ENCODE measurements at regions not wholly inside any gene's neighbourhood (a gene's known extent, or its start where the extent isn't known, plus 50 kb on each side); places are given as distances from the start of the nearest gene placed in this dataset.

DNA sequence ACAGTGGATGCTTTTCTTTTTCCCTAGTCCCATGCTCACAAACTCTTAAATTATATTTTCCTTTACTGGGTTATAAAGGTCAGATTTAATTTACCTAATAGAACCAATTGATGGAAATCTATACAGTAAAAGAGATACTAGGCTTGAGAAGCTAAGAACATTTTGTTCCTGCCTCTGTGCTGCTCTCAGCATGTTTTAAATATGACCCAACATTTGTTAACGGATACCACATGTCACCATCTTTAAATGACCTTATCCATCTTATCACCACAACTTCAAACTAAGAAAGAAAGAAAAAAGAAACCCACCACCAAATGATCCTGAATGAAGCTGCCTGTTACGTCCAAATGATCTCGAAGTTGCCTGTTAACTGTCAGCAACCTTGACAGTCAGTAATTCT lies 334.7 kb upstream of the ZNF608 start:
- Histone ChIP-seq H3K36me3 (replicated peaks in 1 of 2; ENCODE audit: control insufficient read depth in 1 of 2, insufficient read depth in 2 of 2, low read length in 2 of 2) (no peaks in the 10 kb centered on the region), H3K27me3 (ENCODE audit: control insufficient read depth in 1 of 2, insufficient read depth in 2 of 2, low read length in 2 of 2) (no peaks in the 10 kb centered on the region), H3K4me3 (replicated peaks in 1 of 3; ENCODE audit: insufficient read depth in 1 of 3, low read depth in 2 of 3, low read length in 3 of 3) (no peak overlapping the region), H2AFZ (ENCODE audit: low read length) (no peak overlapping the region), H3K9ac (ENCODE audit: insufficient read depth, low read depth, low read length) (no peak overlapping the region), H3K4me1 (ENCODE audit: insufficient read depth, low read length) (no peaks in the 10 kb centered on the region), H3K27ac (ENCODE audit: extremely low read length, insufficient read depth, low read length) (no peak overlapping the region), H3K79me2 (ENCODE audit: insufficient read depth, low read length) (no peaks in the 10 kb centered on the region), H3K9me3 (ENCODE audit: low read length) (peaks cover under 1% of the 10 kb centered on the region; the same call in 1 of the 2 replicates), H4K20me1 (ENCODE audit: insufficient read depth, low read length) (no peaks in the 10 kb centered on the region), H3K4me2 (ENCODE audit: low read depth, low read length) (no peak overlapping the region)
- WGBS (ENCODE audit: low lambda C conversion rate): 8% methylated on average over 3 of the region's 3 CpGs
- BruUV-seq (replicated peaks): no TSS peak
- CTCF ChIA-PET (ENCODE audit: low intra/inter-chr PET ratio, low total read pairs): no interaction called here
- DNase-seq (ENCODE audit: low spot score) (no peak), FAIRE-seq (no peak), ATAC-seq (no peak)
- POLR2A ChIA-PET: no interaction called here
- in situ Hi-C loops (cut with HindIII; ENCODE audit: extremely low pct_ligation_motif_present, low pct_unique_long_range_greater_than_20kb): no loop called here
- intact Hi-C loops (cut with micrococcal nuclease; ENCODE audit: unreplicated experiment): no loop called here
- TF ChIP-seq, protein P1, sequence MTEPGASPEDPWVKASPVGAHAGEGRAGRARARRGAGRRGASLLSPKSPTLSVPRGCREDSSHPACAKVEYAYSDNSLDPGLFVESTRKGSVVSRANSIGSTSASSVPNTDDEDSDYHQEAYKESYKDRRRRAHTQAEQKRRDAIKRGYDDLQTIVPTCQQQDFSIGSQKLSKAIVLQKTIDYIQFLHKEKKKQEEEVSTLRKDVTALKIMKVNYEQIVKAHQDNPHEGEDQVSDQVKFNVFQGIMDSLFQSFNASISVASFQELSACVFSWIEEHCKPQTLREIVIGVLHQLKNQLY (CRISPR knock-in tag; IDR thresholded peaks at IDR 0.05): no peak
- TF ChIP-seq KAT7 (CRISPR knock-in tag; IDR thresholded peaks at IDR 0.05; ENCODE audit: borderline replicate concordance) (no peak), ZNF431 (CRISPR knock-in tag; IDR thresholded peaks at IDR 0.05; ENCODE audit: borderline replicate concordance, low read depth) (no peak), ZFAT (CRISPR knock-in tag; conservative IDR thresholded peaks at IDR 0.05) (no peak), SNRNP70 (IDR thresholded peaks at IDR 0.05; ENCODE audit: low read depth, low read length) (no peak), RFX1 (IDR thresholded peaks at IDR 0.05) (no peak), NCOR1 (IDR thresholded peaks at IDR 0.05; ENCODE audit: borderline replicate concordance, low read length) (no peak), GABPB1 (CRISPR knock-in tag; IDR thresholded peaks at IDR 0.05) (no peak), ZNF709 (CRISPR knock-in tag; IDR thresholded peaks at IDR 0.05) (no peak), ZFX (CRISPR knock-in tag; IDR thresholded peaks at IDR 0.05; ENCODE audit: low read depth) (no peak)
- TF ChIP-seq, protein P2, sequence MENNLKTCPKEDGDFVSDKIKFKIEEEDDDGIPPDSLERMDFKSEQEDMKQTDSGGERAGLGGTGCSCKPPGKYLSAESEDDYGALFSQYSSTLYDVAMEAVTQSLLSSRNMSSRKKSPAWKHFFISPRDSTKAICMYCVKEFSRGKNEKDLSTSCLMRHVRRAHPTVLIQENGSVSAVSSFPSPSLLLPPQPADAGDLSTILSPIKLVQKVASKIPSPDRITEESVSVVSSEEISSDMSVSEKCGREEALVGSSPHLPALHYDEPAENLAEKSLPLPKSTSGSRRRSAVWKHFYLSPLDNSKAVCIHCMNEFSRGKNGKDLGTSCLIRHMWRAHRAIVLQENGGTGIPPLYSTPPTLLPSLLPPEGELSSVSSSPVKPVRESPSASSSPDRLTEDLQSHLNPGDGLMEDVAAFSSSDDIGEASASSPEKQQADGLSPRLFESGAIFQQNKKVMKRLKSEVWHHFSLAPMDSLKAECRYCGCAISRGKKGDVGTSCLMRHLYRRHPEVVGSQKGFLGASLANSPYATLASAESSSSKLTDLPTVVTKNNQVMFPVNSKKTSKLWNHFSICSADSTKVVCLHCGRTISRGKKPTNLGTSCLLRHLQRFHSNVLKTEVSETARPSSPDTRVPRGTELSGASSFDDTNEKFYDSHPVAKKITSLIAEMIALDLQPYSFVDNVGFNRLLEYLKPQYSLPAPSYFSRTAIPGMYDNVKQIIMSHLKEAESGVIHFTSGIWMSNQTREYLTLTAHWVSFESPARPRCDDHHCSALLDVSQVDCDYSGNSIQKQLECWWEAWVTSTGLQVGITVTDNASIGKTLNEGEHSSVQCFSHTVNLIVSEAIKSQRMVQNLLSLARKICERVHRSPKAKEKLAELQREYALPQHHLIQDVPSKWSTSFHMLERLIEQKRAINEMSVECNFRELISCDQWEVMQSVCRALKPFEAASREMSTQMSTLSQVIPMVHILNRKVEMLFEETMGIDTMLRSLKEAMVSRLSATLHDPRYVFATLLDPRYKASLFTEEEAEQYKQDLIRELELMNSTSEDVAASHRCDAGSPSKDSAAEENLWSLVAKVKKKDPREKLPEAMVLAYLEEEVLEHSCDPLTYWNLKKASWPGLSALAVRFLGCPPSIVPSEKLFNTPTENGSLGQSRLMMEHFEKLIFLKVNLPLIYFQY (CRISPR knock-in tag; IDR thresholded peaks at IDR 0.05; ENCODE audit: borderline replicate concordance): no peak
- TF ChIP-seq, protein P3, sequence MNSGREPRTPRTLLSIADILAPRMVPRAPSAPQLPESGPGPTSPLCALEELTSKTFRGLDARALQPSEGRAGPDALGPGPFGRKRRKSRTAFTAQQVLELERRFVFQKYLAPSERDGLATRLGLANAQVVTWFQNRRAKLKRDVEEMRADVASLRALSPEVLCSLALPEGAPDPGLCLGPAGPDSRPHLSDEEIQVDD (CRISPR knock-in tag; IDR thresholded peaks at IDR 0.05; ENCODE audit: borderline replicate concordance): no peak
- TF ChIP-seq, protein P4, sequence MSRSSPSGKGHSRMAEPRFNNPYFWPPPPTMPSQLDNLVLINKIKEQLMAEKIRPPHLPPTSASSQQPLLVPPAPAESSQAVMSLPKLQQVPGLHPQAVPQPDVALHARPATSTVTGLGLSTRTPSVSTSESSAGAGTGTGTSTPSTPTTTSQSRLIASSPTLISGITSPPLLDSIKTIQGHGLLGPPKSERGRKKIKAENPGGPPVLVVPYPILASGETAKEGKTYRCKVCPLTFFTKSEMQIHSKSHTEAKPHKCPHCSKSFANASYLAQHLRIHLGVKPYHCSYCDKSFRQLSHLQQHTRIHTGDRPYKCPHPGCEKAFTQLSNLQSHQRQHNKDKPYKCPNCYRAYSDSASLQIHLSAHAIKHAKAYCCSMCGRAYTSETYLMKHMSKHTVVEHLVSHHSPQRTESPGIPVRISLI (CRISPR knock-in tag; IDR thresholded peaks at IDR 0.05; ENCODE audit: borderline replicate concordance): no peak
- TF ChIP-seq, protein P5, sequence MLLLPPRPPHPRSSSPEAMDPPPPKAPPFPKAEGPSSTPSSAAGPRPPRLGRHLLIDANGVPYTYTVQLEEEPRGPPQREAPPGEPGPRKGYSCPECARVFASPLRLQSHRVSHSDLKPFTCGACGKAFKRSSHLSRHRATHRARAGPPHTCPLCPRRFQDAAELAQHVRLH (CRISPR knock-in tag; IDR thresholded peaks at IDR 0.05; ENCODE audit: borderline replicate concordance, low read depth): no peak

Measured in HepG2 (cell line).